DOHH2 (cell line): ENCODE measurements at regions not wholly inside any gene's neighbourhood (a gene's known extent, or its start where the extent isn't known, plus 50 kb on each side); places are given as distances from the start of the nearest gene placed in this dataset.
"Not testable (repeated sequence)": the region's sequence is repeated elsewhere in the genome, so short reads cannot be mapped to it uniquely, and the experiment has no call there.

Experiments used
- H3F3A ChIP-seq: fragments of 200-600 bp; sonication (generic), shearing (Covaris generic); 2 replicates; pipeline ENCODE4 v1.6.0; 2016; ENCODE audit warnings: antibody characterized with exemption, mild to moderate bottlenecking; ENCODE audit not compliant: control insufficient read depth, insufficient read depth
- H3K27ac ChIP-seq: fragments of 200-600 bp; sonication (generic); 2 replicates; pipeline ENCODE4 v1.5.1; 2014; ENCODE audit warnings: low read depth, mild to moderate bottlenecking, low read length, moderate library complexity
- H3K27me3 ChIP-seq: fragments of 200-600 bp; sonication (generic); 2 replicates; pipeline ENCODE4 v1.6.1; 2014; ENCODE audit warnings: mild to moderate bottlenecking, low read length, mixed read lengths; ENCODE audit not compliant: control insufficient read depth
- H3K36me3 ChIP-seq: fragments of 200-600 bp; sonication (generic); 2 replicates; pipeline ENCODE4 v1.6.1; 2014; ENCODE audit warnings: mild to moderate bottlenecking, low read length, moderate library complexity, mixed read lengths; ENCODE audit not compliant: control insufficient read depth
- H3K4me1 ChIP-seq: fragments of 200-600 bp; sonication (generic); 2 replicates; pipeline ENCODE4 v1.6.1; 2014; ENCODE audit warnings: mild to moderate bottlenecking, low read length, mixed read lengths; ENCODE audit not compliant: control insufficient read depth
- H3K4me2 ChIP-seq: fragments of 200-600 bp; sonication (generic); 2 replicates; pipeline ENCODE4 v1.6.0; 2014; ENCODE audit warnings: mild to moderate bottlenecking, low read length, moderate library complexity
- H3K4me3 ChIP-seq: fragments of 200-600 bp; sonication (generic); 2 replicates; pipeline ENCODE4 v1.5.1; 2014; ENCODE audit warnings: mild to moderate bottlenecking, low read length, mixed read lengths
- H3K79me2 ChIP-seq: fragments of 200-600 bp; sonication (generic); 2 replicates; pipeline ENCODE4 v1.6.1; 2014; ENCODE audit warnings: mild to moderate bottlenecking, low read length, mixed read lengths; ENCODE audit not compliant: control insufficient read depth
- H3K9me2 ChIP-seq: fragments of 200-600 bp; sonication (generic); replicated peaks from 2 replicates; pipeline ENCODE4 v1.6.1; 2014; ENCODE audit warnings: mild to moderate bottlenecking, low read length, mixed read lengths; ENCODE audit not compliant: control insufficient read depth
- H3K9me3 ChIP-seq: fragments of 200-600 bp; sonication (generic); 2 replicates; pipeline ENCODE4 v1.6.1; 2014; ENCODE audit warnings: antibody characterized with exemption, low read length, mixed read lengths; ENCODE audit not compliant: control insufficient read depth, insufficient read depth
- H4K20me1 ChIP-seq: fragments of 200-600 bp; sonication (generic); 2 replicates; pipeline ENCODE4 v1.6.0; 2014; ENCODE audit warnings: low read depth, mild to moderate bottlenecking, antibody characterized with exemption, low read length, moderate library complexity; ENCODE audit not compliant: control insufficient read depth, insufficient read depth
- EZH2phosphoT487 ChIP-seq: fragments of 200-600 bp; sonication (generic); IDR thresholded peaks from 2 replicates; pipeline ENCODE4 v1.6.1; 2017; ENCODE audit warnings: borderline replicate concordance, mild to moderate bottlenecking, antibody characterized with exemption, low read length, moderate library complexity, mixed read lengths
- TF ChIP-seq, protein P1 (sequence below): fragments of 200-600 bp; sonication (generic); IDR thresholded peaks from one replicate; pipeline ENCODE4 v1.5.1; 2014; ENCODE audit warnings: antibody characterized with exemption, mild to moderate bottlenecking, low read depth, low read length; ENCODE audit not compliant: poor library complexity, severe bottlenecking

DNA sequence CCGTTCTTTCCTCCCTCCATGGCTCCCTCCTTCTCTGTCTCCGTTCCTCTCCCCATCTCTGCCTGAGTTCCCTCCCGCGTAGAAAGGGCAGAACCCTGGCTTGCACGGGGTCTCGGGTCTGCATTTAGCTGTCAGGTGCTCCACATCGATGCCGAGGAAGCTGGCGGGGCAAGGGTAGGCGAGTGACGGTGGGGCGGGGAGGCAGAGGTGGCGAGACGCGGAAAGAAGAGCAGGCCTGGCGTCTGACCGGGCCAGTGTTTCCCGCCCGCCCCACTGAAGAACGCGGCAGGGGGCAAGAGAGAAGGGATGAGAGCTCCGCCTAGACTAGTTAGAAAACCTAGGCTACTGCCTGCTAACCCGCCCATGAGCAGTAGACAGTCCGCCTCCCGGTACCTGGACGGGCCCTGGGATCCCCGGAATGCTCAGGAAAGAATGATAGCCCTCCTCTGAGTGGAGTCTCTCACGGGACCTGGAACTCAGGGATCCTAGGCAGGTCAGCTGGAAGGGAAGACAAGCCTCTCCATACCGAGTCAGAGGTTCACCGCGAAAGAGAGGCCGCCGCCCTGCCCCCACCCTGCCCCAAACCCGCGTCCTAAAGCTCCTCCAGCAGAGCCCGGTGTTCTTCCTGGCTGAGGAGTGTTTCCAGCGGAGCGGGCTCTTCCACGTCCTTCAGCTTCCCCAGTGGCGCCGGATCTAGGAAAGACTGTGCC, 357.9 kb upstream of the DEFB115 start:
- H3K27me3 ChIP-seq, H3K79me2 ChIP-seq, H3K4me2 ChIP-seq, H3F3A ChIP-seq, H3K4me3 ChIP-seq, H4K20me1 ChIP-seq, H3K9me2 ChIP-seq, H3K27ac ChIP-seq, H3K36me3 ChIP-seq, H3K4me1 ChIP-seq, H3K9me3 ChIP-seq: not testable (repeated sequence)

DNA sequence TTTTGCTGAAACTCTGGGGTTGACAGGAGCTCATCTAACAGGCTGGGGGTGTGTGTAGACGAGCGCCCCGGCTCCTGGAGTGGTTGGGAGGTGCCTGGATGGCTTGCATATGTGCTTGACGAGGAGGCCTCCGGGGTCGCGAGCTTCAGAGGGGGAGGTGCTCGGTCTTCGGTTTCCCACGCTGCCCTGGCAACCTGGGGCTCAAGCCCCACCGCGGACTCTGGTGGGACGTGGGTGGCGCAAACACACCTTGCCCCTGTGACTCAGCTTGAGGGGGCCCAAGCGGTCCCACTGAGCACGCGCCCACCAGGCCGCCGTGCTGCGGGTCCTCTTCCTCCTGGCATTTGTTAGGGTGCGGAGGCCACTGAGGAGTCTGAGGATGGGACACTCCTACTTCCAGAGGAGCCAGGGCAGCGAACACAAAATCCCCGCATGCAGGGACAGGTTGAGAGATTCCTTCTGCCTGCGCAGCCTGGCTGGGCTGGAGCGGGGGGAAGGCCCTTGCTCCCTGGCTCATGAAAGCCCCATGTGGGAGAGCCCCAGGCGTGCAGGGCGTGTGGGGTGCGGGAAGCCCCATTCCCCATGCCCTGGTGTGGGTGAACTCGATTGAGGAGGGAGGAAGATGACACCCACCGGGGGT, 357.3 kb upstream of the DEFB115 start:
- not testable (repeated sequence) for H3K4me2 ChIP-seq, H3K36me3 ChIP-seq, H3K9me3 ChIP-seq

DNA sequence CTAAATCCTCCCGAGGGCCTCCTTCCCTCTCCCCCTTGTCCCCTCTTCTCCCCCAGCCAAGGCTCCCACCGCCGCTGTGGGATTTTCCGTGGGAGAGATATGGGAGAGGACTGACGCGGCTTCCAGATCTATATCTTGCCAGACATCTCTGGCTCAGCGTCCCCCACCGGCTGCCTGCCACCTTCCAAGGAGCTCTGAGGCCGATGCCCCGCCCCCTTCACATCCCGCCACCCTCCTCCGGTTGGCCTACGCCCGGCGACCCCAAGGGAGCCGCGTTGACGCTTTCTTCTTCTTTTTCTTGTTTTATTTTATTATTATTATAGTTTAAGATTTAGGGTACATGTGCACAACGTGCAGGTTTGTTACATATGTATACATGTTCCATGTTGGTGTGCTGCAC, 352.2 kb upstream of the DEFB115 start:
- H3K9me2 ChIP-seq, H3K27ac ChIP-seq, H3K9me3 ChIP-seq, H3K4me1 ChIP-seq, H3K4me2 ChIP-seq, H4K20me1 ChIP-seq, H3K27me3 ChIP-seq, H3K36me3 ChIP-seq, H3K4me3 ChIP-seq, H3K79me2 ChIP-seq, H3F3A ChIP-seq: not testable (repeated sequence)

More for the DNA sequence above, 357.3 kb upstream of the DEFB115 start:
- not testable (repeated sequence) for H3K4me1 ChIP-seq, H3K9me2 ChIP-seq, H3K79me2 ChIP-seq, H4K20me1 ChIP-seq, H3F3A ChIP-seq, H3K27me3 ChIP-seq, H3K27ac ChIP-seq, H3K4me3 ChIP-seq

DNA sequence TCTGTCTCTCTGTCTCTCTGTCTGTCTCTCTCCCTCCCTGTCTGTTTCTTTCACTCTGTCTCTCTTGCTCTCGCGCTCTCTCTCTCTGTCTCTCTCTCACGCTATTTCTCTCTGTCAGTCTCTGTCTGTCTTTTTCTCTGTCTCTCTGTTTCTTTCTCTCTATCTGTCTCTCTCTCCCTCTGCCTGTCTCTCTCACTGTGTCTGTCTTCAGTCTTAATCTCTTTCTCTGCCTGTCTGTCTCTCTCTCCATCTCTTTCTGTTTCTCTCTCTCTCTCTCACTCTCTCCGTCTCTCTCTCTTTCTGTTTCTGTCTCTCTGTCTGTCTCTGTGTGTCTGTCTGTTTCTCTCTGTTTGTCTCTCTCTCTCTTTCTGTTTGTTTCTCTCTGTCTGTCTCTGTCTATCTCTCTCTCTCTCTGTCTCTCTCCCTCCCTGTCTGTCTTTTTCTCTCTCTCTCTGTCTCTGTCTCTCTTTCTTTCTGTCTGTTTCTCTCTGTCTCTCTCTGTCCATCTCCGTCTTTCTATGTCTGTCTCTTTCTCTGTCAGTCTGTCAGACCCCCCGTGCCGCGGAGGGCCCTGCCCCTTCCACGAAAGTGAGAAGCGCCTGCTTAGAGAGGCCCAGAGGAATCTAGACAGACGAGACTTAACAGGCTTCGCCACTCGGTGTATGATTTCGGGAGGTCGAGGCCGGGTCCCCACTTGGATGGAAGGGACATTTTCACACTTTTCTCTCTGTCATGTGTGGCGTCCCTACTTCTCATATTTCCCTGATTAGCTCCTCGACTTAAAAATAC, 346.3 kb upstream of the DEFB115 start:
- no peaks in the 10 kb centered on the region for H3F3A ChIP-seq
- no peak overlapping the region for H3K4me3 ChIP-seq
- no peaks in the 10 kb centered on the region for H3K9me2 ChIP-seq
- H3K27ac ChIP-seq, result no peak overlapping the region
- TF ChIP-seq, protein P1, sequence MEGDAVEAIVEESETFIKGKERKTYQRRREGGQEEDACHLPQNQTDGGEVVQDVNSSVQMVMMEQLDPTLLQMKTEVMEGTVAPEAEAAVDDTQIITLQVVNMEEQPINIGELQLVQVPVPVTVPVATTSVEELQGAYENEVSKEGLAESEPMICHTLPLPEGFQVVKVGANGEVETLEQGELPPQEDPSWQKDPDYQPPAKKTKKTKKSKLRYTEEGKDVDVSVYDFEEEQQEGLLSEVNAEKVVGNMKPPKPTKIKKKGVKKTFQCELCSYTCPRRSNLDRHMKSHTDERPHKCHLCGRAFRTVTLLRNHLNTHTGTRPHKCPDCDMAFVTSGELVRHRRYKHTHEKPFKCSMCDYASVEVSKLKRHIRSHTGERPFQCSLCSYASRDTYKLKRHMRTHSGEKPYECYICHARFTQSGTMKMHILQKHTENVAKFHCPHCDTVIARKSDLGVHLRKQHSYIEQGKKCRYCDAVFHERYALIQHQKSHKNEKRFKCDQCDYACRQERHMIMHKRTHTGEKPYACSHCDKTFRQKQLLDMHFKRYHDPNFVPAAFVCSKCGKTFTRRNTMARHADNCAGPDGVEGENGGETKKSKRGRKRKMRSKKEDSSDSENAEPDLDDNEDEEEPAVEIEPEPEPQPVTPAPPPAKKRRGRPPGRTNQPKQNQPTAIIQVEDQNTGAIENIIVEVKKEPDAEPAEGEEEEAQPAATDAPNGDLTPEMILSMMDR, result no peak
- TF ChIP-seq EZH2phosphoT487, result no peak
- no peaks in the 10 kb centered on the region for H3K36me3 ChIP-seq
- no peaks in the 10 kb centered on the region for H3K79me2 ChIP-seq
- no peak overlapping the region for H3K4me2 ChIP-seq
- H3K4me1 ChIP-seq, result no peaks in the 10 kb centered on the region
- H3K9me3 ChIP-seq, result peaks cover 2% of the 10 kb centered on the region; the same call in 1 of the 2 replicates
- no peaks in the 10 kb centered on the region for H4K20me1 ChIP-seq
- H3K27me3 ChIP-seq, result no peaks in the 10 kb centered on the region

DNA sequence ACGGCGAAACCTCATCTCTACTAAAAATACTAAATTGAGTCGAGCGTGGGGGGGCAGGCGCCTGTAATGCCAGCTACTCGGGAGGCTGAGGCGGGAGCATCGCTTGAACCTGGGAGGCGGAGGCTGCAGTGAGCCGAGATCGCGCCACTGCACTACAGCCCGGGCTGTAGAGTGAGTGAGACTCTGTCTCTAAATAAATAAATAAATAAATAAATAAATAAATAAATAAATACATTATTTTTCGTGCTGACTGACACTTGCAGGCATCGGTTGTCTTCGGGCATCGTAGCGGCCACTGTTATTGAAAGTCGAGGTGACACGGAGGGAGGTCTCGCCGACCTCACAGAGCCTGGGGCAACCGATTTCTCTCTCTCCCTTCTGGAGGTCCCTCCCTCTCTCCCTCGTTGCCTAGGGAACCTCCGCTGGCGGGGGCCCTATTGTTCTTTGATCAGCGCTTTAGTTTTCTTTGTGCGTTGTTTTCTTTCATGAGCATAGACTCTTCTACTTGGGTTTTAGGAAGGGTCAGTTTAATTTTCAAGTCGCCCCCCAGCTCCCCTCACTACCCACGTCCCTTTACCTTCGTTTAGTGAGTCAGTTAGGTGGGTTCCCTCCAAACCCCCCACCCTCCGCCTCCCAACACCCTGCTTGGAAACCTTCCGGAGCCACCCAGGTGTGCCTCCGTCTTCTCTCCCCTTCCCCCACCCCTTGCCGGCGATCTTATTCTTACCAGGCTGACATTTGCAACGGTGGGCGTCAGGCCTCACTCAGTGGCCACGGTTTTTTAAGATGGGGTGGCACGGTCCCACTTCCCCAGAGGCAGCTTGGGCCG, 345.4 kb upstream of the DEFB115 start:
- not testable (repeated sequence) for H3K4me1 ChIP-seq, H3K4me3 ChIP-seq, H3K36me3 ChIP-seq, H3K9me3 ChIP-seq, H3F3A ChIP-seq, H3K79me2 ChIP-seq, H3K27me3 ChIP-seq, H3K27ac ChIP-seq, H3K4me2 ChIP-seq, H4K20me1 ChIP-seq, H3K9me2 ChIP-seq

DNA sequence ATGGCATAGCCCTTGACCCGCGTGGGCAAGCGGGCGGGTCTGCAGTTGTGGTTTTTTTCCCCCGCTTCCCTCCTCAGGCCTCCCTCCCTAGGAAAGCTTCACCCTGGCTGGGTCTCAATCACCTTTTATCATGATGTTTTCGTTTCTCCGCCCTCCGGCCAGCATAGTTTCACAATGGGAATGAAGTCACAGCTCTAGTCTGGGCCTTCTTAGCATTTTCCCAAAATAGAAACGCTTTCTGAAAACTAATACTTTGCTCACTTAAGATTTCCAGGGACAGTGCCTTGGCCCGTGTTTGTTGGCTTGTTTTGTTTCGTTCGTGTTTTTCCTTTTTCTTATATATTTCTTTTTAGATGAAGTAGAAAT, 344.8 kb upstream of the DEFB115 start:
- not testable (repeated sequence) for H3F3A ChIP-seq, H3K4me2 ChIP-seq, H4K20me1 ChIP-seq, H3K4me3 ChIP-seq, H3K36me3 ChIP-seq, H3K79me2 ChIP-seq, H3K27ac ChIP-seq, H3K27me3 ChIP-seq, H3K9me3 ChIP-seq, H3K4me1 ChIP-seq, H3K9me2 ChIP-seq
